ENCODE measurements at regions not wholly inside any gene's neighbourhood (a gene's known extent, or its start where the extent isn't known, plus 50 kb on each side); places are given as distances from the start of the nearest gene placed in this dataset.
"Not testable (repeated sequence)": the region's sequence is repeated elsewhere in the genome, so short reads cannot be mapped to it uniquely, and the experiment has no call there.

DNA sequence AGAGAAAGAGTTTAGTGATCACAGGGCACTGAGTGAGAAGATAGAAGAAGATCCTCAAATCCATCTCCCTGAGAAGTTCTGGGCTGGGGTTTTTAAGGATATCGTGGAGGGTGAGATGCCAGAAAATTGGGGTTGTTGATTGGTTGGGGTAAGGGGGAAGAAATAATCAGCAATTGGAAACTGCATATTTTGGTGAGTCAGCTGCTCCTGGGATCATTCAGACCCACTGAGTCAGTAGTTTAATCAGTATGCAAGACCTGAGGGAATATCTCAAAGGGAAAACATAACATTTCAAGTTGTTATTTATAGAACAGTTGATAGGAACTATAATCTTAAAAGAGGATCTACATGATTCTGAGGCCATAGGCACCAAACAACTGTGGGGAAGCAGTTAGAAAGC lies 183.4 kb downstream of the FCRL5 start:
- DNase-seq (ENCODE audit: low spot score) = not testable (repeated sequence)

DNA sequence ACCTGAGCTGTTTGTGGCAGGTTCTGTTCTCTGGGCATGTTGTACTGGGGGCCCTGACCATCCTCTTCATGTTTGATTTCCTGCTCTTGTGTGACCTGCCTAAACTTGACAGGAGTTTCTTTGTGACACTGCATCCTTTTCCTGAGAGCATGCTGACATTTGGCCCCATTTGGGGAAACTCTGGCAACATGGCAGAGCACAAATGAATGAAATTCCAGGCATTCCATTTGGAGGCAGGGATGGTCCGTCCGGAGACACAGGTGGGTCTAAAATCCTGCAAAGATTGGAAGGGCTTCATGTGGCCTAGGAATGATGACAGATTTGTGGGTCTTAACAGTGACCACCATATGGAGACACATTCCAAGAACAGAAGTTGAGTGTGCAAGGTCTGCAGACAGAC lies 184.0 kb downstream of the FCRL5 start:
- no peak for DNase-seq (ENCODE audit: low spot score)

DNA sequence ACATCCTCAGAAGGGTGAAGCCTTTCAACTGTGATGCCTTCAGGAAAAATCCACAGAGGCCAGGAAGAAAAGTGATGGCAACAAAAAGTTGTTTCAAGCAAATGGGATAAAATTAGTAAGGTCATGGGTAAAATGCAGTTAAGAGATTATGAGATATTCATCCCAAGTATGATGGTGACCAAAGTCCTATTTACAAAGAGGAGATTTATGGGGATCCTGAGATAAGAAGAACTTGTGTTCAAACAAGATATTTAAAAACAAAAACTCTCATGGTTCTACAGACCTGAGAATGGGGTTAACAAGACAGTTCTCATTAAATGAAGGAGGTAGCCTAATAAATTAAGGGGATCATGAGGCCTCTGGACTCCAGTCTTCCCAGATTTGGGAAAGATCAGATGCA lies 184.4 kb downstream of the FCRL5 start:
- no peak for DNase-seq (ENCODE audit: low spot score)

DNA sequence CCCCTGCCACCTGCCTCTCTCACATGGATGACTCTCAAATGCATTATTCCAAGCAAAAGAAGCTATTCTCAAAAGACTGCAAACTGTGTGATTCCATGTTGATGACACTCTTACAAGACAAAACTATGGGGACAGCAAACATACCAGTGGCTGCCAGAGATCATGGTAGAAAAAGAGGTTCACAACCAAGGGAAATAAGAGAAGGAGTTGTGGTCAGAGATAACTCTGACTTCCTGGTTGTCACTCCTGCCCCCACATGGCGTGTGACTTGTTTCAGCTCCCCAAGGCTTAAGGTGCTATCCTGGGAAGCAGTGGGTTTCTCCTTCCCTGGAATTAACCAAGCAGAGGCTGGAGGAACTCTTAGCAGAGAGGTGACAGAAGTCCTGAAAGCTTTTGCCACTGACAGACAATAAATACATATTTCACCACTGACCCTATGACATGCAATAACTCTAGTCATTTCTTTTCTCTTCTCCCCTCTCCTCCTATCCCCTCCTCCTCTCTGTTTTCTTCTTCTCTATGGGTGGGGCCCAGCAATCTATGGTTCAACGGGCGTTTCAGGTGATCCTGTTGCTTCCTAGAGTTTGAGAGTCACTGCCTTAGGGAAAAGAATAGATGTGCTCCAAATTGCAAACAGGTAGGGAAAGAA lies 185.1 kb downstream of the FCRL5 start:
- no peak for DNase-seq (ENCODE audit: low spot score)

DNA sequence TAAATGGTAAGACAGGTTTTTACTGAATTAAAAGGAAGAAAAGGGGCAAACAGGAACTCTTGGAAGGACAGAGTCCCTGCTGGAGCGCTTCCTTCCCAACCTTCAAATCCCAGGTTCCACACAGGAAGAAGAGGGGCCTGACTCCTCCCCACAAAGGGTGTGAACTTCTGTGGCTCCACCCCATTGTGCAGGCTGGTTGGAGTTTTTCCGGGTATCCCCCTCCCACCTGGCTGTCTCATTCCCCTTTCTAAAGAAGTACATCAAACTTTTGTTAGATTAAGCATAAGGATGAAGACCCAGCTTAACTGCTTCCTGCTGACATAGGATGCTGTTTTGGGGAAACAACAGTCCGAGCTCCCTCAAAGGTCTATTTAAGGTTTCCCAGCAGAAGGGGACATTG lies 187.7 kb downstream of the FCRL5 start:
- no peak for DNase-seq (ENCODE audit: low spot score)

DNA sequence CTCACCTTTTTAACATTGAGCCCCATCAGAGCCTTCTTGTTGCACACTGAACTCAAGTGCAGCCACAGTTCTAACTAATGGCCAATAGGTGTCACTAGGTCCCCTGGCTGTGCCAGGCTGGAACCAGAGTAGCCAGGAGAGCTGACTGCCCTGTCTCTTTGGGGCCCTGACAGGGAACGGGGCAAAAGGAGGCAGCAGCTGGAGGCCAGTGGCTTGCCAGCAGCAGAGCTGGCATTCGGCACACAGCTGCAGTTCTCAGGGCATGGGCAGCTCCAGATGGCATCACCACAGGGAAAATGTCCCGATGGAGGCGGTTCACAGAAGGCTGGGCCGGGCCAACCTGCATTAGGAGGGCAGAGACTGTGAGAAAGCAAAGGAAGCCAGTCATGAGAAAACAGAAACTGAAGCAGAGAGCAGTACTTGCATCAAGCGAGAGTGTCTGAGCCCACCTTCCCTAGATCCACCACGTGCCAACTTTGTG lies 188.6 kb downstream of the FCRL5 start:
- no peak for DNase-seq (ENCODE audit: low spot score)

DNA sequence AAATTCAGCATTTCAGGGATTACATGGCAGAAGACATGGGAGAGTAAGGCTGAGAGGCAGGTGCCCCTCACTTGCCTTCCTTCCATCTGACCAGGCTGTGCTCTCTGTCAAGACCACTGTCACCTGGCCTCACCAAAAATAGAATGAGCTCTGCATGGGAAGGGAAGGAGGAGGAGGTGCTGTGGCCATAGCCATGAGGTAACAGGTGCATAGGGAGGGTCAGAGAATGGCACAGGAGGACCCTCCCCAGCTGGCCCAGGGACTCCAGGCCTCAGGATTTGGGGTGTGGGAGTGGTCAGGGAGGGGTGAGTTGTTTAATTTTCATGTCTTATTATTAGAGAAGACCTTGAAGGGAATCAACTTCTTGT lies 192.3 kb downstream of the FCRL5 start:
- no peak for DNase-seq (ENCODE audit: low spot score)

DNA sequence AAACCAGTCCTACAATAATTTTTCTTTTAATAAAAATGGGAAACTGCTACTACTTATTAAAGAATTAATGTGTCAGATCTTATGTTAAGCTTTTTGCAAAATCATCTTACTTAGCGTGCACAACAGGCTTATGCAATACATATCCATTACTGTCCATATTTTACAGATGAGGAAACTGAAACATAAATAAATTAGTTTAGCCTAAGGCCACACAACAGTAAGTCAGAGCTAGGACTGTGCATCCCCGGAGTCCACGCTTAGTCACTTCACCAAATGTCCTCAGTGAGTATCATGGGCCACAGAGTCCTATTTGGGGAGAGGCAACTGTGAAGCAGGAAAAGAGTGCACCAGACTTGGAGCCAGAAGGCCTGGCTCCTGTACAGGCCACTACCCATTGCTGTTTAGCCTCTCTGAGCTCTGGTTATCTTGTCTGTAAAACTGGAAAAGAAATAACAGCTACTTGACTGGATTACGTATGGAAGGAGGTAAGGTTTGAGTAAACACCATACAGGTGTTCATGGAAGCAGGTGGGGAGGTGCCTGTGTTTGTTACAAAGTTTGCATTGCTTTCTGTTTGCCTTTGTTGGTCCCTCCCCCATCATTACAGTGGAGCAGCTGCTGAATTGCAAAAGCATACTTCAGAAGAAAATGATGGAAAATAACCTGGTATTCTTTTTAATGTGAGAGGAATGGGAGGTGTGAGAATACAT lies 192.8 kb downstream of the FCRL5 start:
- no peak for DNase-seq (ENCODE audit: low spot score)

DNA sequence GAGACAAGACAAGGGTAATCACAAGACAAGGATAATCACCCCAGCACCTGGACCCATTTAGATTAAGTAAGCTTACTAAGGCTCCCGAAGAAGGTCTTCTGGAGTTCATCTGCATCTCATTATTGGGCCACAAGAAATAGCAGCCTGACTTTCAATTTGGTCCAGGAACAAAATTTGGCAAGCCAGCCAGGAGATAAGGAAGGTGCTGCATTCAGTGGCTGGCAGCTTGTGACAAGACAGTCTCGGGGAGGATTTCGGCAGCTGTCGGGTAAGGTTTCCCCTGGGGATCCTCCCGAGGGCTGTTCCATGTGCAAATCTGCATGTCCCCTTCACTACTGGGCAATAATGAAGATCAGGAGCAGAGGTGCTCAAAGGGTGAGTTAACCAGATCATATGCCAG lies 195.2 kb downstream of the FCRL5 start:
- DNase-seq (ENCODE audit: low spot score) = no peak

DNA sequence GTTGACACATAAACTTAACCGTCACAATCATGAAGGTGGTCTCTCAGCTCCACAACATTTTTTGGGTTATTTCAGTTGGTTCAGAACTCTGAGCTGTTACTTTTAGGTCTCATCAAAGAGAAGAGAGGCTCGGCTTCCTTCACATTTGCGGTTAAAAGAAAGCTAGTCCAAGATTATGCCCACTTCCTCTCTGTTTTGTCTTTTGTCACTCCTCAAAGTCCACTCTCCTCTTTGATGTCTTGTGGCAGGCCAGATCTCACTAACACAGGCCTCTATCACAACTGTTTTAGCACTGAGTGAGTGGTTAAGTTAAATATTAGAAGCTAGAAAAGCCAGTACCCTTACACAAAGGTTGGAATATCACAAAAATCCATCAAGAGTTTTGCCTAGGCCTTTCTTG lies 195.7 kb downstream of the FCRL5 start:
- DNase-seq (ENCODE audit: low spot score) = no peak

DNA sequence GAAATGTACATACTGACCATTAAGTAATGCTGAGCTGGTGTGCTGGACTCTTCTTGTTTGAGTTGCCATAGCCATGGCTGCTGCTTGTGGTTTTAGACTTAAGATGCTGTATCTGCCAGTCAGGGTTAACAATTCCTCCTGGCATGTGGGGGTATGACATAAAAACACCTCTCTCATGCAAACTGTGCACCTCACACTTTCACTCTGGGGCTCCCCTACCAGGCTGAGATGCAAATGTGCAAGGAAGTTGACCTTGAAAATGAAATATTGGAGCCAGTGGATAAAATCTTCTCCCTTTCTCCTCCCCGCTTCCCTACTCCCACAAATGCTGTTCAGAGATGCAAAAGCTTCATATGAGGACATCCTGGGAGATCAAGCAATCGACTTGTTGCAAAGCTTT lies 198.8 kb downstream of the FCRL5 start:
- DNase-seq (ENCODE audit: low spot score) = no peak

DNA sequence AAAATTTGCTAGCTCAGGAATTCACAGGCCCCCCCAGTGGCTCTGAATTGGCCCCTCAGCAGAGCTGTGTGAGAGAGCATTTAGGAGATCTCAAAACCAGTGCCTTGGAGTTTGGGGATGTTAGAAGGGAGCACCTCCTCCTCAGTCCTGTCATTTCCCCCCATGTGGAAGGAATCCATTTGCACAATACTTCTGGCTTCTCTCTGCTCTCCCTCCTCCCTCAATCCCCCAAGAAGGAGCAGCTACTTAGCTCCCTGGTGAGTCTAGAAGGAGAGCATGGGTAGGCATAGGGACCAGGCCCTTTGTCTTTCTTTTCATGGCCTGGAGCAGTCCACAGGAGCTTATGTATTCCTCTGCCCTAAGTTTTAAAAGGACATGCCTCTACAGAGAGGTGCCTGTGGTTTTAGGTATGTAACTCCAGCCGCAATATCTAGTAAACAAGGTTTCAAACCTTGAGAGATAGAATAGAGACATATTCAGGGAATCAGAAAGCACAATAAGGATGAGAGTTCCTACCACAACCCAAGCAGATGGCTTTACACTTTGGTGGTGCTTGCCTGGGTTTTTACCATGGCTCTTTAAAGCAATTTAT lies 199.4 kb downstream of the FCRL5 start:
- DNase-seq (ENCODE audit: low spot score) = no peak

DNA sequence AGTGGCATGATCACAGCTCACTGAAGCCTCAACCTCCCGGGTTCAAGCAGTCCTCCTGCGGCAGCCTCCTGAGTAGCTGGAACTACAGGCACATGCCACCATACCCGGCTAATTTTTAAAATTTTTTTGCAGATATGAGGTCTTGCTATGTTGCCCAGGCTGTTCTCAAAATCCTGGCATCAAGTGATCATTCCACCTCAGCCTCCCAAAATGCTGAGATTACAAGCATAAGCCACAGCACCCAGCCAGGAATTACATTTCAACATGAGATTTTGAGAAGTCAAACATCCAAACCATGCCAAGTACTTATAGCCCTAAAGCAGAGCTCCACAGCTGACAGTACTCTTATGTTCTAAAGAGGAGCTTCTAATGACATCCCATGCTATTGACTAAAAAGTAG lies 200.1 kb downstream of the FCRL5 start:
- no peak for DNase-seq (ENCODE audit: low spot score)

DNA sequence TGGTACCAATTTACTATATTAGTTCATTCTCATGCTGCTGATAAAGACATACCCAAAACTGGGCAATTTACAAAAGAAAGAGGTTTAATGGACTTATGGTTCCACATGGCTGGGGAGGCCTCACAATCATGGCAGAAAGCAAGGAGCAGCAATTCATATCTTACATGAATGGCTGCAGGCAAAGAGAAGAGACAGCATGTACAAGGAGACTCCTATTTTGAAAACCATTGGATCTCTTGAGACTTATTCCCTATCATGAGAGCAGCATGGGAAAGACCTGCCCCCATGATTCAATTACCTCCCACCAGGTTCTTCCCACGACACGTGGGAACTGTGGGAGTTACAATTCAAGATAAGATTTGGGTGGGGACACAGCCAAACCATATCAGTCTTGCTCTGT lies 200.5 kb downstream of the FCRL5 start:
- DNase-seq (ENCODE audit: low spot score) = not testable (repeated sequence)

DNA sequence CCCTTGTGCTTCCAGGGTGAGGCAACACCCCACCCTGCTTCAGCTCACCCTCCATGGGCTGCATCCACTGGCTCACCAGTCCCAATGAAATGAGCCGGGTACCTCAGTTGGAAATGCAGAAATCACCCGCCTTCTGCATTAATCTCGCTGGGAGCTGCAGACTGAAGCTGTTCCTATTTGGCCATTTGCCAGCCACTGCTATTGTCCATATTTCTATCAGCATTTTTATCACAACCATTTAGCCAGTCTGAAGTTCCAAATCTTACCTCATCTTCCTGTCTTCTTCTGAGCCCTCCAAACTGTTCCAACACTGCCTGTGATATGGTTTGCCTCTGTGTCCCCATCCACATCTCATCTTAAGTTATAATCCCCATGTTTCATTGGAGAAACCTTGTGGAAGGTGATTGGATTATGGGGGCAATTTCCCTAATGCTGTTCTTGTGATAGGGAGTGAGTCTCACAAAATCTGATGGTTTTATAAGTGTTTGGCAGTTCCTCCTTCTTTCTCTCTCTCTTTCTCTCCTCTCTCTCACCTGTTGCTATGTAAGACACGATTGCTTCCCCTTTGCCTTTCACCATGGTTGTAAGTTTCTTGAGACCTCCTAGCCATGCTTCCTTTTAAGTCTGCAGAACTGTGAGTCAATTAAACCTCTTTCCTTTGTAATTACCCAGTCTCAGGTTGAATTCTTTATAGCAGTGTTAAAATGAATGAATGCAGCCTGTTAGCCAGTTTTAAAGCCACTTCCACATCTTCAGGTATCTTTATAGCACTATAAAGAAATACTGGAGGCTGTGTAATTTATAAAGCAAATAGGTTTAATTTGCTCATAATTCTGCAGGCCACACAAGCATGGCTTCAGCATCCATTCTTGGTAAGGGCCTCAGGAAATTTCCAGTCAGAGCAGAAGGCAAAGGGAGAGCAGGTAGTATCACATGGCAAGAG lies 203.5 kb downstream of the FCRL5 start:
- no peak for DNase-seq (ENCODE audit: low spot score)

DNA sequence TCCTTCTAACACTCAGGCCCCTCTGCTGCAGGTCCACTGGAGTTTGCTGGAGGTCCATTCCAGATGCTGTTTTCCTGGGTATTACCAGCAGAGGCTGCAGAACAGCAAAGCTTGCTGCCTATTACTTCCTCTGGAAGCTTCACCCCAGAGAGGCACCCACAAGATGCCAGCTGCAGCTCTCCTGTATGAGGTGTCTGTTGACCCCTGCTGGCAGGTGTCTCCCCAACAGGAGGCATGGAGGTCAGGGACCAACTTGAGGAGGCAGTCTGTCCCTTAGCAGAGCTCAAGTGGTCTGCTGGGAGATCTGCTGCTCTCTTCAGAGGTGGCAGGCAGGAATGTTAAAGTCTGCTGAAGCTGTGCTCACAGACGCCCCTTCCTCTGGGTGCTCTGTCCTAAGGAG lies 204.8 kb downstream of the FCRL5 start:
- no peak for DNase-seq (ENCODE audit: low spot score)

DNA sequence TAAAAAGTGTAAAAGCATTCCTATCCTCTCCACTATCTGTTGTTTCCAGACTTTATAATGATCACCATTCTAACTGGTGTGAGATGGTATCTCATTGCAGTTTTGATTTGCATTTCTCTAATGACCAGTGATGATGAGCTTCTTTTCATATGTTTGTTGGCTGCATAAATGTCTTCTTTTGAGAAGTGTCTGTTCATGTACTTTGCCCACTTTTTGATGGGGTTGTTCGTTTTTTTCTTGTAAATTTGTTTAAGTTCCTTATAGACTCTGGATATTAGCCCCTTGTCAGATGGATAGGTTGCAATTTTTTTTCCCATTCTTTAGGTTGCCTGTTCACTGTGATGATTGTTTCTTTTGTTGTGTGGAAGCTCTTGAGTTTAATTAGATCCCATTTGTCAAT lies 199.6 kb upstream of the ETV3 start:
- DNase-seq (ENCODE audit: low spot score) = not testable (repeated sequence)

DNA sequence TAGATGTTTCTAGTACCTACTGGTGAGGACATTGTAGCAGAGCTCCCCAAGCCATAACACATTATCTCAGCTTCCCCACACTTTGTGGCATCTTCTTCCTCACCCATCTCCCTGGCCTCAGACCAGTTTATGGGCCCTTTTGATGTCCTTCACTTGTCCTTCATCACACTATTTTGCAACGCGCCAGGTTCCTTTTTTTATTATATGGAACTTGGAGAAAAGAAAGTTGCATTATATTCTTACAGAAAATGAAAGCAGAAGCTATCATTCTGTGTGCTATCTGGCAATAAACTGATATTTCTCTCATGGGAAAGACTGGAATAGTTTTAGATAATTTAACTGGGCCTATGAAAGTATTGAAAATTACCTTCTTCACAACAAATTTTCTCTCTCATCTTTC lies 196.9 kb upstream of the ETV3 start:
- DNase-seq (ENCODE audit: low spot score) = no peak

DNA sequence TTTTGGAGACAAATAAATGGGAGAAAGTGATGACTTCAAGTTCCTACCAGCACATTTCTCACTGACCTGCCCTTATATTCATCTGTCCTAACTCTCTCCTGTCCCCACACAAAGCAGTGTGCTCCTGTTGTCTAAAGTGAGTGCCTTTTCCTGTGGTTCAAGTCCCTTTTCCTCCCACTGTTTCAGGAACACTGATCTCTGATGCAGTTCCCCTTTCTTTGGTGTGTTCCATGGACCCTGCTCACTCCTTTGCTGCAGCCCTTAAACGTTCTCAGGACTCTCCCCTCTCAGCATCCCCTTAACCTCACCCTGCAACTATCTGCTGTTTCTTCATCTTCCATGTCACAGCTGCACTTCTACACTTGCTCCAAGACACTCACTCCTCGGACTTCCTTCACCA lies 195.8 kb upstream of the ETV3 start:
- no peak for DNase-seq (ENCODE audit: low spot score)

DNA sequence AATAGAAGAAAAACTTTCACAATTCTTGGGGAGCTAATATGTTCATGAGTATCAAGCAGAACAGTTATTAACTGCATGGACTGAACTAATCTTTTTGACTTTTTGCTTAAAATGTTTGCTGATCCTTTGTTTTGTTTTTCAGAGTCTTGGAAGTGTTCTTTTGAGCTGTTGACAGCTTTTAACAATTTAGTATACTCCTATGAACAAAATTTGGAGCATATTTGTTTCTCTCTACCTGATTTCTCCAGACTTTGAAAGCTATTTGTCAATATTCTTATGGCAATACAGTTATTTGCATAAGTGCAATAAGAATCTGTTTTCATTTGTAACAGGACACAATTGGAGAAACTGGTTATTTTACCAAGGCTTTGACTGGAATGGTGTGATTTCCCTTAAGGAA lies 192.0 kb upstream of the ETV3 start:
- DNase-seq (ENCODE audit: low spot score) = not testable (repeated sequence)

DNA sequence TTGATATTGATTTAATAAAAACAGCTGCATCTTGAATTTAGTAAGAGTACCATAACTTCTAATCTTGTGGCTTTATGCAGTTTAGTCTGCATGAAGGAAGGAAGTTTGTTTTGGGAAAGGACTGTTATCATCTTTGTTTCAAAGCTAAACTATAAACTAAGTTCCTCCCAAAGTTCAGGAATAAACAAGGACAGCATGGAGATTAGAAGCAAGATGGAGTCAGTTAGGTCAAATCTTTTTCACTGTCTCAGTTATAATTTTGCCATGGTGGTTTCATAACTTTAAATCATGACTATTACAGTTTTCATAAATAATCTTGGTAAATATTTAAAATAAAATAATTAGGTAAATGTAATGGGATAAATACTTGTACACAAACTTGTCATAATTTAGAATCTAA lies 189.9 kb upstream of the ETV3 start:
- not testable (repeated sequence) for DNase-seq (ENCODE audit: low spot score)

DNA sequence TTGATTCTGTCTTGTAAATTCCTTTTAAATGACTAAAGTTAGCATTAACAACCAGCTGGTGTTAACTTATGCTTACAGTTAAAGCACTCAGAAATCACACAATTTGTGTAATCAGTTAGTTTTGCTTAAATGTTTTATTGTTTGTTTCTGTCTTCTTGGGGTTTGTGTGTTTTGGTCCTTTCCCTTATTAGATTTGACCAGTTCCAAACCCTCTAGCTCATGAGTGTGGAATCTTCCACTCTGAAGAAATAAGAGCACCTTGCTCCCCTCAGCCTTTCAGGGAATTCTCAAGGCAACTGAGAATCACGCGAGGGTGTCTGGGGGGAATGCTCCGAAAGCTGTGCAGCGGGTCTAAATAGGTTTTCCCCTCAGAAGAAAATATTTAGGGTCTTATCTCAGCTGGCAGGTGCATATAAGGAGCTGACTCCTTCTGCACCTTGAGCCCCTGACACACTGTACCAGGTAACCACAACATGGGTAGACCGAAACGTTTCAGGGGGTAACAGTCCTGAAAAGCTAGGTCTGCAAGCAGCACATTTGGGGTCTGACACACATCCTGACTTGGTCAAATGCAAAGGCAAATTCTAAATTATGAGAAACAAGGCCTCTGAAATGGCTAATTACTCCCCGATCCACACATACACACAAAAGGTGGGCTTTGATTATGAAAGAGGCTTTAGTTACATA lies 188.1 kb upstream of the ETV3 start:
- no peak for DNase-seq (ENCODE audit: low spot score)

All from CD4-positive, alpha-beta T cell treated with Interleukin-15 for 4 hours (primary cell).